Common myeloid progenitor, CD34-positive (primary cell): ENCODE measurements at regions not wholly inside any gene's neighbourhood (a gene's known extent, or its start where the extent isn't known, plus 50 kb on each side); places are given as distances from the start of the nearest gene placed in this dataset.

Experiments
- CTCF ChIA-PET: fragments of 350-600 bp; sonication (Branson Sonifier 250); formaldehyde crosslinking; loops from one replicate; lab custom pipeline; 2021; ENCODE audit warnings: antibody characterized with exemption; lab: Charles Lee
- POLR2A ChIA-PET: fragments of 350-600 bp; sonication (Branson Sonifier 250); formaldehyde crosslinking; loops from one replicate; lab custom pipeline; 2021; ENCODE audit warnings: antibody characterized with exemption; lab: Charles Lee
- DNase-seq, 3 donors: peaks; one replicate each; pipeline versions ENCODE4 v3.0.0 to v3.0.0-alpha.2; 2013
- H3K27ac ChIP-seq, 2 experiments: 1 replicate in 1 of 2; 2 replicates in 1 of 2; pipeline ENCODE4 v1.7.0; 2013; ENCODE audit warnings: inconsistent platforms in 2 of 2, low read length in 2 of 2, mild to moderate bottlenecking in 2 of 2, low read depth in 1 of 2, moderate library complexity in 1 of 2; ENCODE audit not compliant: severe bottlenecking in 2 of 2, insufficient read depth in 1 of 2, poor library complexity in 1 of 2
- H3K27me3 ChIP-seq, 5 experiments: replicated peaks in 2 of 5; 1 replicate in 3 of 5; 2 replicates in 2 of 5; pipeline versions ENCODE4 v1.6.1 to v1.7.0; 2013; ENCODE audit warnings: low read length in 4 of 5, mild to moderate bottlenecking in 2 of 5, moderate library complexity in 2 of 5, inconsistent platforms in 1 of 5; ENCODE audit not compliant: insufficient read depth in 5 of 5, control insufficient read depth in 4 of 5
- H3K36me3 ChIP-seq, 4 experiments: 1 replicate in 2 of 4; 2 replicates in 2 of 4; pipeline versions ENCODE4 v1.6.1 to v1.7.0; 2013; ENCODE audit warnings: low read length in 3 of 4, control low read depth in 1 of 4, mild to moderate bottlenecking in 1 of 4; ENCODE audit not compliant: control insufficient read depth in 4 of 4, insufficient read depth in 4 of 4
- H3K4me1 ChIP-seq, 4 experiments: 1 replicate in 3 of 4; 2 replicates in 1 of 4; pipeline versions ENCODE4 v1.6.1 to v1.7.1; 2013; ENCODE audit warnings: low read length in 3 of 4, mild to moderate bottlenecking in 3 of 4, control low read depth in 1 of 4, inconsistent platforms in 1 of 4, moderate library complexity in 1 of 4; ENCODE audit not compliant: control insufficient read depth in 4 of 4, insufficient read depth in 4 of 4; ENCODE audit errors: control extremely low read depth in 1 of 4
- H3K4me3 ChIP-seq, 7 experiments: 1 replicate in 4 of 7; 2 replicates in 3 of 7; pipeline versions ENCODE4 v1.5.1 to v1.7.0; 2013; ENCODE audit warnings: mild to moderate bottlenecking in 7 of 7, low read length in 6 of 7, moderate library complexity in 6 of 7, inconsistent platforms in 2 of 7, low read depth in 2 of 7, control low read depth in 1 of 7; ENCODE audit not compliant: insufficient read depth in 4 of 7, control insufficient read depth in 1 of 7; ENCODE audit errors: extremely low read depth in 1 of 7
- H3K9me3 ChIP-seq, 5 experiments: 1 replicate in 4 of 5; 2 replicates in 1 of 5; pipeline versions ENCODE4 v1.6.1 to v1.7.1; 2013; ENCODE audit warnings: low read length in 4 of 5, mild to moderate bottlenecking in 2 of 5, inconsistent platforms in 1 of 5, low read depth in 1 of 5, moderate library complexity in 1 of 5; ENCODE audit not compliant: control insufficient read depth in 4 of 5, insufficient read depth in 2 of 5; ENCODE audit errors: control extremely low read depth in 1 of 5
- WGBS: methylation state at CpG from one replicate; pipeline ENCODE4 v1.1.5; 2013; ENCODE audit not compliant: insufficient coverage; 5-methylcytosine and 5-hydroxymethylcytosine counted together

DNA sequence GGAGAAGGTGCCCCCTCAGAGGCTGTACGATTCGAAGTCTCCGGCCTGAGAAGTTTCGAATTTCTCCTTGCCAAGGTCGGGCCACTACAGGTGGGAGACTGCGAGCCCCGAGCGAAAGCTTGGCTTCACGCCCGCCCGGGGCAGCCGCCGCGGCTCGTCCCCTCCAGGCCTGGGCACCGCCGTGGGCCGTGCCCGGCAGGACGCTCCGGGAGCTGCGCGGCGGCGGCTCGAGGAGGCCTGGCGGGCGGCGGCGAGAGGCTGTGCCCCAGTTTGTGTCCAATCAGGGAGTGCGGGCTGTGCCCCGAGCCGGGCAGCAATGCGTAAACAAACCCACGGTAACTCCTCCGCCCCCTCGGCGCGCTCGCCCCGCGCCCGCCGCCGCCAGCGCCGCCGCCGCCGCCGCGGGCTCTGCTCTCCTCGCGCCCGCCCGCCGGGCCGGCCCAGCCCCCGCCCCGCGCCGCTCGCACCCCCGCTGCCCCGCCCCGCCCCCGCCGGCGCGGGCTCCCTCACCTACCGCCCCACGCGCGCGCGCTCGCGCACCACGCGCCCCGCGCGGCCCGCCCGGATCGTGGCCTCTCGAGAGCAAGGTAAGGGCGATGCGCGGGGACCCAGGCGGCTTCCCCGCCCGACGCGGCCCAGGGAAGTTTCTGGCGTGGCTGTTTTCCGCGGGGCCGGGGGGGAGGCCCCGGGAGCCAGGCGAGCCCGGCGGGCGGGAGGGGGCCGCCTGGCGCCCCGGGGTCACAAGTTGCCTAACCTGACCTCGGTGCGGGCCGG is 57.8 kb upstream of the PCGF5 start:
- Histone ChIP-seq H3K27ac (peak overlapping the region; percentile 76 to 89), H3K9me3 (no peaks in the 10 kb centered on the region), H3K4me1 (peaks cover 0 to 17% (median 14%) of the 10 kb centered on the region in 4 experiments), H3K27me3 (peaks cover 0 to 8% (median 0%) of the 10 kb centered on the region in 5 experiments), H3K4me3 (peak overlapping the region; percentile 77 to 90 (median 81)), H3K36me3 (no peaks in the 10 kb centered on the region)
- ChIA-PET CTCF (interaction anchor here (1.0 kb wide), 1 partner anchor 55 kb away, joined by 5 read pairs; no protein-coding TSS in a partner anchor), POLR2A (interaction anchor here (0.6 to 1.8 kb wide), 4 partner anchors 11 to 78 kb away, joined by 3 to 5 read pairs (median 4); partner anchors contain the start of gene PCGF5)
- 0% methylated on average over 60 of the region's 110 CpGs for WGBS
- peak; percentile 69 to 86 (median 78) for DNase-seq

GRCh38 chr10:91163269-91163868 is 57.1 kb upstream of the PCGF5 start:
- ChIA-PET CTCF (interaction anchor here (1.2 to 1.3 kb wide), 2 partner anchors 34 to 74 kb away, joined by 3 read pairs; no protein-coding TSS in a partner anchor), POLR2A (interaction anchor here (0.5 to 0.8 kb wide), 4 partner anchors 57 to 87 kb away, joined by 3 to 6 read pairs (median 4); partner anchors contain the start of gene PCGF5)
- peak; percentile 76 to 86 (median 80) for DNase-seq
- no peaks in the 10 kb centered on the region for H3K9me3 ChIP-seq
- peak overlapping the region; percentile 77 to 90 (median 81) for H3K4me3 ChIP-seq
- H3K27me3 ChIP-seq: peaks cover 0 to 8% (median 0%) of the 10 kb centered on the region in 5 experiments
- no peaks in the 10 kb centered on the region for H3K36me3 ChIP-seq
- H3K4me1 ChIP-seq: peaks cover 0 to 17% (median 14%) of the 10 kb centered on the region in 4 experiments
- H3K27ac ChIP-seq: peak overlapping the region; percentile 76 to 89
- WGBS: 0% methylated on average over 58 of the region's 77 CpGs

GRCh38 chr10:91163869-91164474 is 56.5 kb upstream of the PCGF5 start:
- 11% methylated on average over 30 of the region's 38 CpGs for WGBS
- H3K27ac ChIP-seq: peak overlapping the region; percentile 48 to 89

DNA sequence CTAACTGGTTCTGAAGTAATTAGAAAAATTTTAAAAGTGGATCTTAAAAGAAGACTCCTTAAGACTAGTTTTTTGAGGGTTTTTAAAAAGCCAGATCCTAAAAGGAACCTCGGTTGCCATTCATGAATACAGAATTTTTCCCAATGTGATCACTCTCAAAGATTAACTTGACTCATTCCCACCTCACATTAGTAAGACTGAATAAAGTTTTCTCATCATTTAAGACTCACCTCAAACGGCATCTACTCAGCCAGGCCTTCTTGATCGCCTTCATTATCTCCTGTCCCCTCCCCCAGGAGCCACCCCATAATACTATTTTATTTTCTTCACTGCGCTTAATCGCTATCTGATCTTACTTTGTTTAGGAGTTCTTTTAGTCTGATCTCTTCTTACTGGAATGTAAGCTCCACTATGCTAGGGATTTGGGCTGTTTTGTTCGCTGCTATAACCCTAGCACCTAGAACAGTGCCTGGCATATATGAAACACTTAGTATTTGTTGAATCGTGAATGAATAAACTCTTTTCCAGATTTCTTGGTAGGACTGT is 55.9 kb upstream of the PCGF5 start:
- Histone ChIP-seq H3K27me3 (peaks cover 0 to 8% (median 0%) of the 10 kb centered on the region in 5 experiments), H3K4me3 (peak overlapping the region in 4 of 7 experiments; percentile 79 to 90 (median 82)), H3K36me3 (no peaks in the 10 kb centered on the region), H3K27ac (no peak overlapping the region), H3K4me1 (peaks cover 0 to 17% (median 14%) of the 10 kb centered on the region in 4 experiments), H3K9me3 (peaks cover 0 to 2% (median 0%) of the 10 kb centered on the region in 5 experiments)
- ChIA-PET POLR2A (no interaction called here), CTCF (interaction anchor here (1.2 to 1.9 kb wide), 3 partner anchors 13 to 76 kb away, joined by 3 to 7 read pairs (median 3); no protein-coding TSS in a partner anchor)
- no peak for DNase-seq
- WGBS: 95% methylated on average over 5 of the region's 7 CpGs

More at GRCh38 chr10:91163869-91164474, 56.5 kb upstream of the PCGF5 start:
- Histone ChIP-seq H3K9me3 (peaks cover 0 to 2% (median 0%) of the 10 kb centered on the region in 5 experiments), H3K4me3 (peak overlapping the region; percentile 77 to 90 (median 81)), H3K27me3 (peaks cover 0 to 8% (median 0%) of the 10 kb centered on the region in 5 experiments), H3K36me3 (no peaks in the 10 kb centered on the region), H3K4me1 (peaks cover 0 to 17% (median 14%) of the 10 kb centered on the region in 4 experiments)
- DNase-seq: peak; percentile 84 to 95 (median 91)
- ChIA-PET POLR2A (interaction anchor here (0.5 to 0.8 kb wide), 3 partner anchors 56 to 87 kb away, joined by 3 to 6 read pairs (median 4); partner anchors contain the start of gene PCGF5), CTCF (interaction anchor here (1.2 to 1.3 kb wide), 2 partner anchors 33 to 75 kb away, joined by 3 read pairs; no protein-coding TSS in a partner anchor)

DNA sequence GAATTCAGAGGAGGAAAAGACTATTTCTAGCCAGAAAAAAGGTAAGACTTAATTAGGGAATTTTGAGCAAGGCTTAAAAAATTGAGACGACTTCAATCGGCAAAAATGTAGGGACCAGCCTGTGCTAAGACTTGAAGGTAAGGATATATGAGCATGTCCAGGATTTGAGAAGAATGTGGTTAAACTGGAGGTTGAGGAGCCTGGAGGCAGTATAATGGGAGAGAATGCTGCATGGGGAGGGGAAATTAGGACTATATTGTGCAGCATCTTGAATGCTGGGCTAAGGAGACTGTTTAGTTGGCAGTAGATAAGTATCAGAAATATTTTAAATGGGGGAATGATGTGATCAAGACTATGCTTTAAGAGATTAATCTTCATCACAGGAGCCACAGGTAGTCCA is 53.1 kb upstream of the PCGF5 start:
- CTCF ChIA-PET: no interaction called here
- H3K27ac ChIP-seq: no peak overlapping the region
- H3K4me1 ChIP-seq: peaks cover 0 to 11% (median 8%) of the 10 kb centered on the region in 4 experiments
- no peak overlapping the region for H3K4me3 ChIP-seq
- H3K9me3 ChIP-seq: peaks cover 0 to 10% (median 0%) of the 10 kb centered on the region in 5 experiments
- H3K27me3 ChIP-seq: peaks cover 0 to 5% (median 0%) of the 10 kb centered on the region in 5 experiments
- POLR2A ChIA-PET: no interaction called here
- H3K36me3 ChIP-seq: peaks cover 0 to 3% (median 0%) of the 10 kb centered on the region in 4 experiments
- DNase-seq: no peak
- WGBS: 83% methylated on average over 2 of the region's 2 CpGs

DNA sequence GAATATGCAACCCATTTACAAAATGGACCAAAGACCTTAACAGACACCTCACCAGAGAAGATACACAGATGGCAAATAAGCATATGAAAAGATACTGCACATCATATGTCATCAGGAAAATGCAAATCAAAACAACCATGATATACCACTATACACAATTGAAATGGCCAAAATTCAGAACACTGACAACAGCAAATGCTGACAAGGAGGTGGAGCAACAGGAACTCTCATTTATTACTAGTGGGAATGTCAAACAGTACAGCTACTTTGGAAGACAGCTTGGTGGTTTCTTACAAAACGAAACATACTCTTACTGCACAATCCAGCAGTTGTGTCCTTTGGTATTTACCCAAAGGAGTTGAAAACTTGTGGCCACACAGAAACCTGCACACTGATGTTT is 50.0 kb upstream of the PCGF5 start:
- H3K27me3 ChIP-seq: no peaks in the 10 kb centered on the region
- ChIA-PET CTCF (interaction anchor here (1.1 kb wide), 1 partner anchor 59 kb away, joined by 3 read pairs; no protein-coding TSS in a partner anchor), POLR2A (no interaction called here)
- 100% methylated on average over 1 of the region's 1 CpG for WGBS
- DNase-seq: no peak
- H3K4me3 ChIP-seq: no peak overlapping the region
- no peaks in the 10 kb centered on the region for H3K4me1 ChIP-seq
- H3K27ac ChIP-seq: no peak overlapping the region
- H3K36me3 ChIP-seq: peaks cover 0 to 3% (median under 1%) of the 10 kb centered on the region in 4 experiments
- peaks cover 0 to 15% (median 1%) of the 10 kb centered on the region in 5 experiments for H3K9me3 ChIP-seq
